HUES64 (cell line): ENCODE measurements at regions not wholly inside any gene's neighbourhood (a gene's known extent, or its start where the extent isn't known, plus 50 kb on each side); places are given as distances from the start of the nearest gene placed in this dataset.

Experiments used
- H3K27ac ChIP-seq: 2 replicates; pipeline ENCODE4 v1.7.0; 2013; ENCODE audit warnings: low read depth, low read length, inconsistent platforms
- H3K27me3 ChIP-seq: 2 replicates; pipeline ENCODE4 v1.6.1; 2013; ENCODE audit warnings: mild to moderate bottlenecking, low read length; ENCODE audit not compliant: insufficient read depth
- H3K36me3 ChIP-seq: 2 replicates; pipeline ENCODE4 v1.6.1; 2013; ENCODE audit warnings: mild to moderate bottlenecking, low read length; ENCODE audit not compliant: insufficient read depth
- H3K4me1 ChIP-seq: 2 replicates; pipeline ENCODE4 v1.6.1; 2013; ENCODE audit warnings: mild to moderate bottlenecking, low read length, moderate library complexity; ENCODE audit not compliant: insufficient read depth
- H3K4me3 ChIP-seq: 2 replicates; pipeline ENCODE4 v1.5.1; 2013; ENCODE audit warnings: mild to moderate bottlenecking, low read length, moderate library complexity
- H3K9ac ChIP-seq: 2 replicates; pipeline ENCODE4 v1.6.1; 2013; ENCODE audit warnings: mild to moderate bottlenecking, low read depth, low read length
- H3K9me3 ChIP-seq: 2 replicates; pipeline ENCODE4 v1.6.1; 2013; ENCODE audit warnings: low read depth, low read length; ENCODE audit not compliant: insufficient read depth
- WGBS: fragments of 150-250, 120-280 bp; methylation state at CpG from one replicate; pipeline ENCODE4 v1.1.7; 2013; ENCODE audit warnings: missing lambda C conversion rate; 5-methylcytosine and 5-hydroxymethylcytosine counted together

- Histone ChIP-seq H3K4me3 (no peak overlapping the region), H3K36me3 (no peaks in the 10 kb centered on the region), H3K27ac (no peak overlapping the region), H3K4me1 (peaks cover 17% of the 10 kb centered on the region), H3K27me3 (no peaks in the 10 kb centered on the region), H3K9ac (no peak overlapping the region), H3K9me3 (no peaks in the 10 kb centered on the region)
- no CpG with 5 or more reads among the region's 1 CpG for WGBS
Measured at GRCh38 chr4:96099031-96099430, 259.1 kb downstream of the PDHA2 start.

DNA sequence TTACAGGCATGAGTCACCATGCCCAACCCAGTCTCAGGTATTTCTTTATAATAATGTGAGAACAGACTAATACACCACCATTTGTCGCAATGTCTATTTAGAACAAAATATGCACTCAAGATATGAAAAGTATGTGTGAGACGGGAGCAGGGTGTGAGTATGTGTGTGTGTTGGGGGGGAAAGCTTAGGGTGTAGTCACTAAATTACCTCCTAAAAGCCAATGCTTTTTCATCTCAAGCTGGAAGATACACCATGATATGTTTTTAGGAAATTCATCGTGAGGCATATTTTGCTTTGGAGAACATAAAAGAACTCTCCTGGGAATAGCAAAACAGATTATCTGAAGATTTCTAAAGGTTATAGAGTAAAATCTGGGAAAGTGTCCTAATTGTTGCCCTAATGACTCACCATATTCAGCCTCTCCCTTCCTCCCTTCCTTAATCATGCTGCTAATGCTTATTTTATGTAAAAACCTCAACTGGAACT lies 262.7 kb downstream of the PDHA2 start:
- H3K4me1 ChIP-seq: 0 out of 2 replicates have a peak, but pooled peaks cover 6% of the 10 kb centered on the region
- no peak overlapping the region for H3K9ac ChIP-seq
- H3K9me3 ChIP-seq: no peaks in the 10 kb centered on the region
- H3K4me3 ChIP-seq: no peak overlapping the region
- H3K36me3 ChIP-seq: no peaks in the 10 kb centered on the region
- no peaks in the 10 kb centered on the region for H3K27me3 ChIP-seq
- no peak overlapping the region for H3K27ac ChIP-seq
- WGBS: 92% methylated on average over 1 of the region's 3 CpGs

GRCh38 chr4:96103086-96103485 lies 263.2 kb downstream of the PDHA2 start:
- Histone ChIP-seq H3K36me3 (no peaks in the 10 kb centered on the region), H3K4me3 (no peak overlapping the region), H3K4me1 (0 out of 2 replicates have a peak, but pooled peaks cover 6% of the 10 kb centered on the region), H3K9ac (no peak overlapping the region), H3K27ac (no peak overlapping the region), H3K27me3 (no peaks in the 10 kb centered on the region), H3K9me3 (no peaks in the 10 kb centered on the region)
- 96% methylated on average over 5 of the region's 5 CpGs for WGBS

DNA sequence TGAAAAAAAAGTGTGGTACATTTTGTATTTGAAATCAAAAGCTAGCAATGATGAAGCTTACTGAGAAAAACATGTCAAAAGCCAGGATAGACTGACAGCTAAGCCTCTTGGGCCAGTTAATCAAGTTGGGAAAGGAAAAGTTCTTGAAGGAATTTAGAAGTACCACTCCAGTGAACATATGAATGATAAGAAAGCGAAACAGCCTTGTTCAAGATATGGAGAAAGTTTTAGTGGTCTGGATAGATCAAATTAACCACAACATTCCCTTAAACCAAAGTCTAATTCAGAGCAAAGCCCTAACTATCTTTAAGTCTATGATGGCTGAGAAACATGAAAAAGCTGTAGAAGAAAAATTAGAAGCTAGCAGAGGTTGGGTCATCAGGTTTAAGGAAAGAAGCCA lies 268.3 kb downstream of the PDHA2 start:
- no CpG with 5 or more reads among the region's 1 CpG for WGBS

DNA sequence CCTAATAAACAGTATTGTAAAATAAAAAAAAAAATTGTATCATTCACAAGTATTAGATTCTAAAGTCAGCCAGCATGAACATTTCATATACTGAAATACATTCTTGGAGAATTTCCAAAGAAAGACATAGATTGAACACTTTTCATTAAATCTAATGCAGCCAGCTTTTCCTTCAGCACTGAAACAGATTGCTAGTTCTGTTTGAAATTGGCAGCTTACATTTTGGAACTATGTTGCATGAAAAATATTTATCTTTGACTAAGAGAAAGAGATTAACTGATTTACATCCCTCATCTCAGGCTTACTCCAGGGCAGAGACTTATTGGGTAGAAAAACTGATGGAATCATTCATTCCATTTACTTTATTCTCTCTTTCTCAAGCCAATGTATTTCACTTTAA lies 272.7 kb downstream of the PDHA2 start:
- no peaks in the 10 kb centered on the region for H3K36me3 ChIP-seq
- 0 out of 2 replicates have a peak, but pooled peaks cover 7% of the 10 kb centered on the region for H3K9me3 ChIP-seq
- H3K27ac ChIP-seq: no peak overlapping the region
- H3K27me3 ChIP-seq: no peaks in the 10 kb centered on the region
- H3K9ac ChIP-seq: no peak overlapping the region
- H3K4me3 ChIP-seq: no peak overlapping the region
- H3K4me1 ChIP-seq: no peaks in the 10 kb centered on the region

More for the DNA sequence above, 268.3 kb downstream of the PDHA2 start:
- H3K27ac ChIP-seq: no peak overlapping the region
- H3K36me3 ChIP-seq: no peaks in the 10 kb centered on the region
- 0 out of 2 replicates have a peak, but pooled peaks cover 2% of the 10 kb centered on the region for H3K4me1 ChIP-seq
- no peak overlapping the region for H3K4me3 ChIP-seq
- no peaks in the 10 kb centered on the region for H3K27me3 ChIP-seq
- H3K9ac ChIP-seq: no peak overlapping the region
- H3K9me3 ChIP-seq: 0 out of 2 replicates have a peak, but pooled peaks cover 7% of the 10 kb centered on the region

GRCh38 chr4:96120206-96120605 lies 280.3 kb downstream of the PDHA2 start:
- H3K9me3 ChIP-seq: no peaks in the 10 kb centered on the region
- no peak overlapping the region for H3K27ac ChIP-seq
- H3K36me3 ChIP-seq: no peaks in the 10 kb centered on the region
- no peaks in the 10 kb centered on the region for H3K4me1 ChIP-seq
- WGBS: 100% methylated on average over 1 of the region's 1 CpG
- H3K9ac ChIP-seq: no peak overlapping the region
- H3K4me3 ChIP-seq: no peak overlapping the region
- no peaks in the 10 kb centered on the region for H3K27me3 ChIP-seq

GRCh38 chr4:96126227-96126626 lies 286.3 kb downstream of the PDHA2 start:
- H3K9ac ChIP-seq: no peak overlapping the region
- no peak overlapping the region for H3K27ac ChIP-seq
- 96% methylated on average over 24 of the region's 24 CpGs for WGBS
- no peak overlapping the region for H3K4me3 ChIP-seq
- H3K4me1 ChIP-seq: no peaks in the 10 kb centered on the region
- no peaks in the 10 kb centered on the region for H3K36me3 ChIP-seq
- no peaks in the 10 kb centered on the region for H3K9me3 ChIP-seq
- H3K27me3 ChIP-seq: no peaks in the 10 kb centered on the region

GRCh38 chr4:96131186-96131585 lies 291.3 kb downstream of the PDHA2 start:
- H3K9ac ChIP-seq: no peak overlapping the region
- no peak overlapping the region for H3K27ac ChIP-seq
- H3K9me3 ChIP-seq: no peaks in the 10 kb centered on the region
- H3K36me3 ChIP-seq: no peaks in the 10 kb centered on the region
- no peaks in the 10 kb centered on the region for H3K27me3 ChIP-seq
- 85% methylated on average over 1 of the region's 1 CpG for WGBS
- no peaks in the 10 kb centered on the region for H3K4me1 ChIP-seq
- H3K4me3 ChIP-seq: no peak overlapping the region

DNA sequence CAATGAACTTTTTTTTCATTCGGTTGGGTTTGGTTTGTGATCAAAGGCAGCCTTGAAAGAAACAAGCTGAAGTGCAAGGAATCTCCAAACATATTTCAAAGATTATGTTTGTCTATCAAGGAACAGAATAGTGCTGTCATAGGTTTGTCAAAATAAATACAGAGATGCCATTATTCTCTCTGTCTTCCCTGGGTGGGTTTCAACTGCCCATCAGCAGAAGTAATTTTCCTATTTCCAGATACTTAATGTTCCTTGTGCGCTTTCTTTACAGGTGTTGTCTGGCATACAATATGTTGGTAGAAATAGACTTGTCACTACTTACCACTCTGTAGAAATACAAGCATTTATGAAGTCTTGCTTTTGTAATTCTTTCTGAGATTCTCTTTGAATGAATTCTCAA lies 294.9 kb downstream of the PDHA2 start:
- Histone ChIP-seq H3K9ac (no peak overlapping the region), H3K9me3 (no peaks in the 10 kb centered on the region), H3K4me1 (no peaks in the 10 kb centered on the region), H3K36me3 (no peaks in the 10 kb centered on the region), H3K4me3 (no peak overlapping the region), H3K27ac (no peak overlapping the region), H3K27me3 (no peaks in the 10 kb centered on the region)
- WGBS: 100% methylated on average over 1 of the region's 2 CpGs

DNA sequence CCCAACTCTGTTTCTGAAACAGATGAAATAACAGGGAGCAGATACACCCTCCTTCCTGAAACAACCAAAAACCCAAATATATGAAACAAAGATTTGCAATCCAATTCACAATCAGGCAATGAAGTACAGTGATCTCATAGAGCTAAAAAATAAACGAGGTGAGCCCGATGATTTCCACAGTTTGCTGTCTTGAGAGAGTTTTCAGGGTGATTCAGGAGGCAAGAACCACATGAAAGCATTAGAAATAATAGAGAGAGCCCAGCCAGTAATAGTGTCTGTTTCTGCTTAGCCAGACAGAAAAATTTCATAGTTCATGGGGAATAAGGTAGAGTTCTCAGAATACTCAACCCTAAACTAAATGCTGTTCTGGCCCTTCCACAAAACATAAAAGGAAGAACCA lies 296.2 kb downstream of the PDHA2 start:
- no peak overlapping the region for H3K9ac ChIP-seq
- no peaks in the 10 kb centered on the region for H3K4me1 ChIP-seq
- WGBS: 96% methylated on average over 2 of the region's 2 CpGs
- no peaks in the 10 kb centered on the region for H3K27me3 ChIP-seq
- no peak overlapping the region for H3K27ac ChIP-seq
- H3K4me3 ChIP-seq: no peak overlapping the region
- H3K36me3 ChIP-seq: no peaks in the 10 kb centered on the region
- H3K9me3 ChIP-seq: no peaks in the 10 kb centered on the region

DNA sequence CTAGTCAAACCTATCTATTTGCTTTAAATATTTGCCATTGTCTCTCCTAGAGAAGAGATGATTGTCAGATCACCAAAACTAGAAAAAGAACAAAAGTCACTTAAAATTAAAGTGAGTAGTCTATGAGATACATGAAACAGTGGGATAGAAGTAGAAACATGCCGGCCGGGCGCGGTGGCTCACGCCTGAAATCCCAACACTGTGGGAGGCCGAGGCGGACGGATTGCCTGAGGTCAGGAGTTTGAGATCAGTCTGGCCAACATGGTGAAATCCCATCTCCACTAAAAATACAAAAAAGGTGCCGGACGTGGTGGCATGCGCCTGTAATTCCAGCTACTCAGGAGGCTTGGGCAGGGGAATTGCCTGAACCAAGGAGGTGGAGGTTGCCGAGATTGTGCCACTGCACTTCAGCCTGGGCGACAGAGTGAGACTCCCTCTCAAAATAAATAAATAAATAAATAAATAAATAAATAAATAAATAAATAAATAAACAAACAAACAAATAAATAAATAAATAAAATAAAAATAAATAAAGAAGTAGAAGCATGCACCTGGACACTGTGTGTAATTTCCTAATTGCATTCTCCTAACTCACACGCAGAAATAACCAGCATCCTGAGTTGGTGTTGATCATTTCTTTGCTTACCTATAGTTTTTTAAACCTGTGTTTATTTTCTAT lies 299.5 kb downstream of the PDHA2 start:
- WGBS: 98% methylated on average over 13 of the region's 14 CpGs
- H3K4me3 ChIP-seq: no peak overlapping the region

GRCh38 chr4:96145601-96146000 lies 305.7 kb downstream of the PDHA2 start:
- Histone ChIP-seq H3K27me3 (no peaks in the 10 kb centered on the region), H3K4me1 (no peaks in the 10 kb centered on the region), H3K4me3 (no peak overlapping the region), H3K36me3 (no peaks in the 10 kb centered on the region), H3K9me3 (no peaks in the 10 kb centered on the region), H3K27ac (no peak overlapping the region), H3K9ac (no peak overlapping the region)
- 97% methylated on average over 1 of the region's 1 CpG for WGBS

More for the DNA sequence above, 299.5 kb downstream of the PDHA2 start:
- no peaks in the 10 kb centered on the region for H3K27me3 ChIP-seq
- no peak overlapping the region for H3K27ac ChIP-seq
- no peak overlapping the region for H3K9ac ChIP-seq
- no peaks in the 10 kb centered on the region for H3K9me3 ChIP-seq
- H3K36me3 ChIP-seq: no peaks in the 10 kb centered on the region
- no peaks in the 10 kb centered on the region for H3K4me1 ChIP-seq
